HCT116 (cell line): ENCODE measurements at regions not wholly inside any gene's neighbourhood (a gene's known extent, or its start where the extent isn't known, plus 50 kb on each side); places are given as distances from the start of the nearest gene placed in this dataset.

Experiments
- ATAC-seq: fragments of 200-7000 bp; cut with Tn5 transposase; 2 replicates; pipeline ENCODE4 v1.9.1; 2020; ENCODE audit warnings: mild to moderate bottlenecking, moderate library complexity
- BruUV-seq: library from RNA; stranded (reverse); fragments of 400-500 nt; replicated peaks from 2 replicates; lab custom pipeline; 2021; lab: Mats Ljungman, UMichigan
- CTCF ChIA-PET: fragments of 300-600 bp; sonication (Branson Sonifier 250); formaldehyde crosslinking; loops from one replicate; lab custom pipeline; 2021; ENCODE audit warnings: antibody characterized with exemption; lab: Charles Lee
- POLR2A ChIA-PET: fragments of 300-600, 350-600 bp; sonication (Branson Sonifier 250); formaldehyde crosslinking; loops from one replicate; lab custom pipeline; 2021; ENCODE audit warnings: antibody characterized with exemption; lab: Charles Lee
- RAD21 ChIA-PET, 2 experiments: fragments of 300-600 bp; sonication (Branson Sonifier 250); formaldehyde crosslinking; loops; one replicate each; lab custom pipeline; 2023; ENCODE audit warnings: low total read pairs in 2 of 2; ENCODE audit not compliant: uncharacterized antibody in 2 of 2, unreplicated experiment in 2 of 2, low non-redundant PET in 1 of 2; lab: Charles Lee
- DNase-seq: peaks from one replicate; pipeline ENCODE4 v3.0.0-alpha.2; 2010; ENCODE audit warnings: low read depth, low spot score
- H2AFZ ChIP-seq: fragments of 200-600 bp; shearing (Covaris generic), sonication (generic); 2 replicates; pipeline ENCODE4 v1.6.1; 2017; ENCODE audit warnings: low read depth, mixed run types, mixed read lengths, antibody characterized with exemption, low read length; ENCODE audit not compliant: poor library complexity, severe bottlenecking
- H3K27ac ChIP-seq: 2 replicates; pipeline ENCODE4 v1.5.1; 2012; ENCODE audit warnings: low read depth, low read length
- H3K27me3 ChIP-seq: fragments of 200-600 bp; sonication (generic); 2 replicates; pipeline ENCODE4 v1.6.1; 2016; ENCODE audit warnings: mixed run types, low read length, mixed read lengths; ENCODE audit not compliant: insufficient read depth
- H3K36me3 ChIP-seq, 2 experiments: fragments of 200-500 bp in 1 of 2; fragments of 200-600 bp in 1 of 2; sonication (Bioruptor generic) in 1 of 2; sonication (generic) in 1 of 2; 2 replicates each; pipeline versions ENCODE4 v1.5.1 to v1.6.1; 2014 to 2016; ENCODE audit warnings: low read length in 2 of 2, inconsistent platforms in 1 of 2, mixed read lengths in 1 of 2, mixed run types in 1 of 2; ENCODE audit not compliant: insufficient read depth in 2 of 2, control insufficient read depth in 1 of 2
- H3K4me1 ChIP-seq, 2 experiments: fragments of 200-600 bp in 1 of 2; sonication (generic) in 1 of 2; 2 replicates each; pipeline versions ENCODE4 v1.5.1 to v1.6.1; 2012 to 2017; ENCODE audit warnings: low read length in 2 of 2, inconsistent platforms in 1 of 2, mild to moderate bottlenecking in 1 of 2, mixed read lengths in 1 of 2, mixed run types in 1 of 2, moderate library complexity in 1 of 2; ENCODE audit not compliant: insufficient read depth in 2 of 2, control insufficient read depth in 1 of 2
- H3K4me2 ChIP-seq: fragments of 200-600 bp; sonication (generic); 2 replicates; pipeline ENCODE4 v1.6.1; 2017; ENCODE audit warnings: mixed run types, low read length, mixed read lengths
- H3K4me3 ChIP-seq, 2 experiments: fragments of 200-600 bp in 1 of 2; sonication (generic) in 1 of 2; replicated peaks in 1 of 2; 2 replicates each; pipeline ENCODE4 v1.5.1; 2011 to 2016; ENCODE audit warnings: low read length in 2 of 2, control low read depth in 1 of 2, low read depth in 1 of 2, mild to moderate bottlenecking in 1 of 2, mixed read lengths in 1 of 2, mixed run types in 1 of 2
- H3K79me2 ChIP-seq: fragments of 200-600 bp; sonication (generic); 2 replicates; pipeline ENCODE4 v1.6.1; 2017; ENCODE audit warnings: mild to moderate bottlenecking, mixed run types, low read length, moderate library complexity, mixed read lengths; ENCODE audit not compliant: insufficient read depth
- H3K9ac ChIP-seq: fragments of 200-600 bp; sonication (generic); 2 replicates; pipeline ENCODE4 v1.6.1; 2016; ENCODE audit warnings: low read length, mixed read lengths
- H3K9me2 ChIP-seq: fragments of 200-600 bp; sonication (generic), shearing (Covaris generic); 2 replicates; pipeline ENCODE4 v1.6.1; 2017; ENCODE audit warnings: mixed run types, mild to moderate bottlenecking, moderate library complexity; ENCODE audit not compliant: insufficient read depth
- H3K9me3 ChIP-seq, 2 experiments: fragments of 200-500 bp in 1 of 2; fragments of 200-600 bp in 1 of 2; sonication (Bioruptor generic) in 1 of 2; sonication (generic) in 1 of 2; 2 replicates each; pipeline ENCODE4 v1.6.1; 2014 to 2017; ENCODE audit warnings: low read length in 2 of 2, mixed read lengths in 2 of 2, inconsistent platforms in 1 of 2, low read depth in 1 of 2, mild to moderate bottlenecking in 1 of 2, mixed run types in 1 of 2, moderate library complexity in 1 of 2; ENCODE audit not compliant: control insufficient read depth in 1 of 2, insufficient read depth in 1 of 2
- H4K20me1 ChIP-seq: fragments of 200-600 bp; sonication (generic), shearing (Covaris generic); 2 replicates; pipeline ENCODE4 v1.6.1; 2017; ENCODE audit warnings: mixed run types, mild to moderate bottlenecking, moderate library complexity; ENCODE audit not compliant: insufficient read depth
- CBX3 ChIP-seq: IDR thresholded peaks from 2 replicates; pipeline ENCODE4 v1.6.1; 2012; ENCODE audit warnings: low read depth
- CEBPB ChIP-seq: IDR thresholded peaks from 2 replicates; pipeline ENCODE4 v1.6.1; 2012; ENCODE audit warnings: low read depth
- CTCF ChIP-seq, 3 experiments: fragments of 200-600 bp in 1 of 3; sonication (generic) in 1 of 3; IDR thresholded peaks in 2 of 3; conservative IDR thresholded peaks in 1 of 3; 2 replicates each; pipeline ENCODE4 v1.5.1; 2012 to 2017; ENCODE audit warnings: low read depth in 2 of 3, low read length in 2 of 3, antibody characterized with exemption in 1 of 3, borderline replicate concordance in 1 of 3, control low read depth in 1 of 3, mild to moderate bottlenecking in 1 of 3, mixed read lengths in 1 of 3, mixed run types in 1 of 3, moderate library complexity in 1 of 3; ENCODE audit not compliant: insufficient read depth in 1 of 3
- EGR1 ChIP-seq: IDR thresholded peaks from 2 replicates; pipeline ENCODE4 v1.6.1; 2012; ENCODE audit warnings: low read depth
- ELF1 ChIP-seq: IDR thresholded peaks from 2 replicates; pipeline ENCODE4 v1.6.1; 2012; ENCODE audit warnings: low read depth, borderline replicate concordance
- EZH2 ChIP-seq: fragments of 200-600 bp; sonication (generic); IDR thresholded peaks from 2 replicates; pipeline ENCODE4 v1.6.1; 2017; ENCODE audit warnings: antibody characterized with exemption, mixed run types
- FOSL1 ChIP-seq: IDR thresholded peaks from 2 replicates; pipeline ENCODE4 v1.6.1; 2012; ENCODE audit warnings: low read depth
- JUND ChIP-seq: IDR thresholded peaks from 2 replicates; pipeline ENCODE4 v1.6.1; 2012
- RAD21 ChIP-seq: IDR thresholded peaks from 2 replicates; pipeline ENCODE4 v1.6.1; 2012; ENCODE audit warnings: low read depth, mild to moderate bottlenecking
- SIN3A ChIP-seq: IDR thresholded peaks from 2 replicates; pipeline ENCODE4 v1.6.1; 2012; ENCODE audit warnings: low read depth
- SP1 ChIP-seq: IDR thresholded peaks from 2 replicates; pipeline ENCODE4 v1.6.1; 2012; ENCODE audit warnings: low read depth
- SRF ChIP-seq: IDR thresholded peaks from 2 replicates; pipeline ENCODE4 v1.6.1; 2012; ENCODE audit warnings: low read depth
- YY1 ChIP-seq: IDR thresholded peaks from 2 replicates; pipeline ENCODE4 v1.6.1; 2011; ENCODE audit warnings: low read length, low read depth, moderate library complexity, mild to moderate bottlenecking; ENCODE audit not compliant: insufficient replicate concordance; ENCODE audit errors: extremely low read depth
- ZFX ChIP-seq: fragments of 450-650 bp; IDR thresholded peaks from 2 replicates; pipeline ENCODE4 v1.6.1; 2017
- ZNF274 ChIP-seq: fragments of 200-500 bp; sonication (Bioruptor generic); IDR thresholded peaks from 2 replicates; pipeline ENCODE4 v1.6.1; 2014; ENCODE audit warnings: mild to moderate bottlenecking, low read depth, low read length, inconsistent platforms
- intact Hi-C: fragments of 100-400 bp; cut with micrococcal nuclease; formaldehyde crosslinking; loops from 2 replicates; pipeline ENCODE4 v1.10.0; 2022
- TF ChIP-seq, protein P1 (sequence below): IDR thresholded peaks from 2 replicates; pipeline ENCODE4 v1.6.1; 2012
- TF ChIP-seq, protein P2 (sequence below): IDR thresholded peaks from 2 replicates; pipeline ENCODE4 v1.6.1; 2011; ENCODE audit warnings: mild to moderate bottlenecking, low read length, moderate library complexity; ENCODE audit not compliant: insufficient replicate concordance; ENCODE audit errors: extremely low read depth

GRCh38 chr11:42906226-42906625, 405.6 kb upstream of the API5 start:
- Histone ChIP-seq H4K20me1 (no peaks in the 10 kb centered on the region; the same call in 1 of the 2 replicates), H3K4me3 (no peak overlapping the region), H3K9me3 (peaks cover 6 to 25% of the 10 kb centered on the region in 2 experiments; a peak in 2 of 4 replicates), H3K9me2 (no peaks in the 10 kb centered on the region), H2AFZ (no peak overlapping the region), H3K36me3 (no peaks in the 10 kb centered on the region), H3K9ac (no peak overlapping the region), H3K4me2 (no peak overlapping the region), H3K27me3 (no peaks in the 10 kb centered on the region), H3K79me2 (no peaks in the 10 kb centered on the region), H3K4me1 (no peaks in the 10 kb centered on the region), H3K27ac (no peak overlapping the region)
- ATAC-seq (no peak), DNase-seq (no peak)
- no TSS peak for BruUV-seq
- ChIA-PET CTCF (no interaction called here), RAD21 (no interaction called here), POLR2A (no interaction called here)
- TF ChIP-seq SIN3A: no peak
- TF ChIP-seq JUND: no peak
- TF ChIP-seq CEBPB: no peak
- TF ChIP-seq, protein P1, sequence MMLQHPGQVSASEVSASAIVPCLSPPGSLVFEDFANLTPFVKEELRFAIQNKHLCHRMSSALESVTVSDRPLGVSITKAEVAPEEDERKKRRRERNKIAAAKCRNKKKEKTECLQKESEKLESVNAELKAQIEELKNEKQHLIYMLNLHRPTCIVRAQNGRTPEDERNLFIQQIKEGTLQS: no peak
- no peak for TF ChIP-seq EGR1
- TF ChIP-seq EZH2: no peak
- TF ChIP-seq, protein P2, sequence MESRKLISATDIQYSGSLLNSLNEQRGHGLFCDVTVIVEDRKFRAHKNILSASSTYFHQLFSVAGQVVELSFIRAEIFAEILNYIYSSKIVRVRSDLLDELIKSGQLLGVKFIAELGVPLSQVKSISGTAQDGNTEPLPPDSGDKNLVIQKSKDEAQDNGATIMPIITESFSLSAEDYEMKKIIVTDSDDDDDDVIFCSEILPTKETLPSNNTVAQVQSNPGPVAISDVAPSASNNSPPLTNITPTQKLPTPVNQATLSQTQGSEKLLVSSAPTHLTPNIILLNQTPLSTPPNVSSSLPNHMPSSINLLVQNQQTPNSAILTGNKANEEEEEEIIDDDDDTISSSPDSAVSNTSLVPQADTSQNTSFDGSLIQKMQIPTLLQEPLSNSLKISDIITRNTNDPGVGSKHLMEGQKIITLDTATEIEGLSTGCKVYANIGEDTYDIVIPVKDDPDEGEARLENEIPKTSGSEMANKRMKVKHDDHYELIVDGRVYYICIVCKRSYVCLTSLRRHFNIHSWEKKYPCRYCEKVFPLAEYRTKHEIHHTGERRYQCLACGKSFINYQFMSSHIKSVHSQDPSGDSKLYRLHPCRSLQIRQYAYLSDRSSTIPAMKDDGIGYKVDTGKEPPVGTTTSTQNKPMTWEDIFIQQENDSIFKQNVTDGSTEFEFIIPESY: no peak
- TF ChIP-seq CTCF (IDR thresholded peaks at IDR 0.05 in 2 of 3, conservative IDR thresholded peaks at IDR 0.05 in 1 of 3; ENCODE audit: borderline replicate concordance in 1 of 3, insufficient read depth in 1 of 3, low read depth in 2 of 3, low read length in 2 of 3): no peak
- TF ChIP-seq ELF1: no peak
- TF ChIP-seq SRF: no peak
- no peak for TF ChIP-seq RAD21
- TF ChIP-seq ZFX: no peak
- no peak for TF ChIP-seq CBX3
- TF ChIP-seq ZNF274: no peak
- TF ChIP-seq FOSL1: no peak
- no peak for TF ChIP-seq SP1
- no peak for TF ChIP-seq YY1
- intact Hi-C loops: no loop called here
